H1 (cell line): ENCODE measurements at regions not wholly inside any gene's neighbourhood (a gene's known extent, or its start where the extent isn't known, plus 50 kb on each side); places are given as distances from the start of the nearest gene placed in this dataset.

Source experiments
- CTCF ChIA-PET: fragments of 300-600 bp; sonication (Branson Sonifier 250); formaldehyde crosslinking; loops from one replicate; lab custom pipeline; 2021; ENCODE audit not compliant: partially characterized antibody; lab: Charles Lee
- POLR2A ChIA-PET: fragments of 300-600 bp; sonication (Branson Sonifier 250); formaldehyde crosslinking; loops from one replicate; lab custom pipeline; 2021; ENCODE audit warnings: inconsistent platforms; ENCODE audit not compliant: partially characterized antibody; lab: Charles Lee
- DNase-seq, 2 experiments: peaks; one replicate each; pipeline versions ENCODE4 v3.0.0 to v3.0.0-alpha.2; 2010 to 2022; ENCODE audit warnings: low spot score in 2 of 2, low read depth in 1 of 2, mixed read lengths in 1 of 2
- FAIRE-seq: peaks from 2 replicates; lab custom pipeline; 2011; peaks lifted over from hg19 to GRCh38; lab: Jason Lieb, UNC
- H2AFZ ChIP-seq: 2 replicates; pipeline ENCODE4 v1.8.1; 2012; ENCODE audit warnings: low read length, inconsistent platforms
- H2AK5ac ChIP-seq: 2 replicates; pipeline ENCODE4 v1.6.1; 2013; ENCODE audit warnings: low read depth, low read length
- H2BK120ac ChIP-seq: replicated peaks from 2 replicates; pipeline ENCODE3; 2013; ENCODE audit warnings: low read depth, low read length, inconsistent platforms
- H2BK12ac ChIP-seq: 2 replicates; pipeline ENCODE4 v1.6.1; 2013; ENCODE audit warnings: low read depth, low read length
- H2BK15ac ChIP-seq: 2 replicates; pipeline ENCODE4 v1.6.1; 2013; ENCODE audit warnings: low read length
- H2BK20ac ChIP-seq: 2 replicates; pipeline ENCODE4 v1.6.1; 2013; ENCODE audit warnings: low read length
- H2BK5ac ChIP-seq: 2 replicates; pipeline ENCODE4 v1.6.1; 2013; ENCODE audit warnings: low read depth, low read length
- H3K14ac ChIP-seq: 2 replicates; pipeline ENCODE4 v1.6.1; 2013; ENCODE audit warnings: inconsistent platforms; ENCODE audit not compliant: insufficient read length
- H3K18ac ChIP-seq: 2 replicates; pipeline ENCODE4 v1.6.1; 2013; ENCODE audit warnings: low read length; ENCODE audit errors: extremely low read depth
- H3K23ac ChIP-seq: 2 replicates; pipeline ENCODE4 v1.6.1; 2013; ENCODE audit warnings: inconsistent platforms; ENCODE audit not compliant: insufficient read length
- H3K23me2 ChIP-seq: 2 replicates; pipeline ENCODE4 v1.6.1; 2013; ENCODE audit warnings: low read depth, low read length
- H3K27ac ChIP-seq: 2 replicates; pipeline ENCODE4 v1.6.1; 2011; ENCODE audit warnings: low read depth, low read length, inconsistent platforms
- H3K27me3 ChIP-seq, 4 experiments: replicated peaks in 1 of 4; 1 replicate in 1 of 4; 2 replicates in 3 of 4; pipeline versions ENCODE4 v1.6.1 to v1.8.1; 2011 to 2013; ENCODE audit warnings: low read length in 3 of 4, mild to moderate bottlenecking in 3 of 4, inconsistent platforms in 2 of 4, mixed read lengths in 2 of 4, moderate library complexity in 1 of 4; ENCODE audit not compliant: control insufficient read depth in 3 of 4, insufficient read depth in 3 of 4; ENCODE audit errors: extremely low read depth in 1 of 4
- H3K36me3 ChIP-seq, 4 experiments: 2 replicates each; pipeline versions ENCODE4 v1.6.1 to v1.8.1; 2011 to 2013; ENCODE audit warnings: mild to moderate bottlenecking in 4 of 4, low read length in 3 of 4, moderate library complexity in 2 of 4, control low read depth in 1 of 4, inconsistent platforms in 1 of 4; ENCODE audit not compliant: insufficient read depth in 4 of 4, control insufficient read depth in 2 of 4
- H3K4ac ChIP-seq: replicated peaks from 2 replicates; pipeline ENCODE3; 2013; ENCODE audit warnings: low read length, low read depth, mixed read lengths, inconsistent platforms; ENCODE audit not compliant: insufficient read length
- H3K4me1 ChIP-seq, 4 experiments: replicated peaks in 1 of 4; 1 replicate in 1 of 4; 2 replicates in 3 of 4; pipeline versions ENCODE4 v1.6.1 to v1.8.1; 2011 to 2013; ENCODE audit warnings: low read length in 3 of 4, inconsistent platforms in 2 of 4, mixed read lengths in 1 of 4; ENCODE audit not compliant: insufficient read depth in 4 of 4, control insufficient read depth in 3 of 4
- H3K4me2 ChIP-seq, 2 experiments: 2 replicates each; pipeline versions ENCODE4 v1.6.1 to v1.8.1; 2011 to 2013; ENCODE audit warnings: low read depth in 2 of 2, low read length in 2 of 2, control low read depth in 1 of 2, inconsistent platforms in 1 of 2, mild to moderate bottlenecking in 1 of 2; ENCODE audit not compliant: insufficient read depth in 1 of 2
- H3K4me3 ChIP-seq, 4 experiments: fragments of 200-600, 300-600 bp in 1 of 4; sonication (generic), shearing (Covaris generic), sonication (Bioruptor Twin) in 1 of 4; 2 replicates each; pipeline versions ENCODE4 v1.5.1 to v1.8.1; 2011 to 2016; ENCODE audit warnings: low read length in 4 of 4, low read depth in 3 of 4, control low read depth in 2 of 4, inconsistent platforms in 2 of 4, mild to moderate bottlenecking in 2 of 4, mixed read lengths in 1 of 4, moderate library complexity in 1 of 4; ENCODE audit not compliant: insufficient read depth in 2 of 4; ENCODE audit errors: extremely low read depth in 1 of 4
- H3K56ac ChIP-seq: replicated peaks from 2 replicates; pipeline ENCODE3; 2013; ENCODE audit warnings: low read depth, mild to moderate bottlenecking, mixed read lengths, low read length, inconsistent platforms; ENCODE audit not compliant: insufficient read length
- H3K79me1 ChIP-seq: 2 replicates; pipeline ENCODE4 v1.6.1; 2013; ENCODE audit warnings: low read depth, low read length, control low read depth
- H3K79me2 ChIP-seq, 2 experiments: 2 replicates each; pipeline versions ENCODE4 v1.6.1 to v1.8.1; 2012 to 2013; ENCODE audit warnings: low read length in 2 of 2, mild to moderate bottlenecking in 2 of 2, inconsistent platforms in 1 of 2; ENCODE audit not compliant: insufficient read depth in 2 of 2, control insufficient read depth in 1 of 2
- H3K9ac ChIP-seq, 4 experiments: replicated peaks in 1 of 4; 1 replicate in 1 of 4; 2 replicates in 3 of 4; pipeline versions ENCODE4 v1.6.1 to v1.8.1; 2011 to 2013; ENCODE audit warnings: low read depth in 3 of 4, low read length in 3 of 4, control low read depth in 2 of 4, mild to moderate bottlenecking in 2 of 4, moderate library complexity in 2 of 4, inconsistent platforms in 1 of 4; ENCODE audit errors: extremely low read depth in 1 of 4
- H3K9me3 ChIP-seq, 2 experiments: 2 replicates each; pipeline versions ENCODE4 v1.6.1 to v1.8.1; 2012 to 2013; ENCODE audit warnings: mild to moderate bottlenecking in 2 of 2, moderate library complexity in 2 of 2, control low read depth in 1 of 2, inconsistent platforms in 1 of 2, low read depth in 1 of 2, low read length in 1 of 2, mixed read lengths in 1 of 2; ENCODE audit not compliant: insufficient read depth in 2 of 2
- H4K20me1 ChIP-seq, 2 experiments: replicated peaks in 1 of 2; 2 replicates each; pipeline versions ENCODE3 to v1.8.1; 2011 to 2013; ENCODE audit warnings: inconsistent platforms in 2 of 2, low read length in 2 of 2, mild to moderate bottlenecking in 1 of 2; ENCODE audit not compliant: insufficient read depth in 2 of 2, control insufficient read depth in 1 of 2
- H4K5ac ChIP-seq: 2 replicates; pipeline ENCODE4 v1.6.1; 2013; ENCODE audit warnings: low read length, low read depth, mixed read lengths, inconsistent platforms; ENCODE audit not compliant: insufficient read length
- H4K8ac ChIP-seq: 2 replicates; pipeline ENCODE4 v1.8.0; 2013; ENCODE audit warnings: mild to moderate bottlenecking, moderate library complexity, low read length, inconsistent platforms; ENCODE audit not compliant: insufficient read depth; ENCODE audit errors: extremely low read depth
- H4K91ac ChIP-seq: replicated peaks from 2 replicates; pipeline ENCODE3; 2013; ENCODE audit warnings: low read length, mixed read lengths, inconsistent platforms; ENCODE audit not compliant: insufficient read length
- CHD1 ChIP-seq: IDR thresholded peaks from 2 replicates; pipeline ENCODE4 v1.6.1; 2012; ENCODE audit warnings: low read depth, low read length, improper control_type of control experiment
- HDAC2 ChIP-seq, 2 experiments: fragments of 300-600 bp in 1 of 2; sonication (generic) in 1 of 2; IDR thresholded peaks; 2 replicates each; pipeline ENCODE4 v1.6.1; 2011 to 2012; ENCODE audit warnings: low read depth in 2 of 2, low read length in 2 of 2, mild to moderate bottlenecking in 2 of 2, moderate library complexity in 2 of 2, borderline replicate concordance in 1 of 2, inconsistent platforms in 1 of 2
- WGBS, 2 experiments: shearing (Covaris generic) in 1 of 2; methylation state at CpG; one replicate each; pipeline versions ENCODE4 v1.1.6 to v1.1.7; 2013 to 2015; ENCODE audit warnings: low lambda C conversion rate in 2 of 2, mixed read lengths in 2 of 2, inconsistent platforms in 1 of 2, low coverage in 1 of 2, missing lambda C conversion rate in 1 of 2; ENCODE audit not compliant: insufficient replicate concordance in 2 of 2, insufficient coverage in 1 of 2, insufficient read length in 1 of 2; ENCODE audit errors: extremely low coverage in 1 of 2, missing lambda C conversion rate in 1 of 2; 5-methylcytosine and 5-hydroxymethylcytosine counted together

- ChIA-PET POLR2A (no interaction called here), CTCF (interaction anchor here (3.0 to 5.2 kb wide), 2 partner anchors 14 to 112 kb away, joined by 14 to 32 read pairs; no protein-coding TSS in a partner anchor)
- H4K91ac ChIP-seq = no peak overlapping the region
- no peaks in the 10 kb centered on the region for H3K4me1 ChIP-seq
- H3K23me2 ChIP-seq = no peaks in the 10 kb centered on the region; the same call in 1 of the 2 replicates
- no peak overlapping the region for H2BK15ac ChIP-seq
- no peak overlapping the region for H2AK5ac ChIP-seq
- H3K4me2 ChIP-seq = no peak overlapping the region
- H3K14ac ChIP-seq = no peak overlapping the region
- H3K4me3 ChIP-seq = no peak overlapping the region
- no peak overlapping the region; the same call in 1 of the 2 replicates for H3K27ac ChIP-seq
- H3K56ac ChIP-seq = no peak overlapping the region
- H4K8ac ChIP-seq = no peak overlapping the region
- no peaks in the 10 kb centered on the region for H4K20me1 ChIP-seq
- no peak overlapping the region for H2BK12ac ChIP-seq
- H4K5ac ChIP-seq = no peak overlapping the region
- H3K36me3 ChIP-seq = no peaks in the 10 kb centered on the region
- H3K27me3 ChIP-seq = no peaks in the 10 kb centered on the region
- no peak for TF ChIP-seq HDAC2 (IDR thresholded peaks at IDR 0.05; ENCODE audit: borderline replicate concordance in 1 of 2, low read depth in 2 of 2, low read length in 2 of 2)
- no peak for TF ChIP-seq CHD1
- FAIRE-seq (no peak), DNase-seq (no peak)
- H3K79me1 ChIP-seq = no peaks in the 10 kb centered on the region
- no peaks in the 10 kb centered on the region for H3K79me2 ChIP-seq
- H3K23ac ChIP-seq = no peak overlapping the region
- WGBS, 2 experiments = 89% methylated on average over 4 of the region's 4 CpGs; no CpG with 5 or more reads in 1 of the 2 experiments
- H3K9ac ChIP-seq = peak overlapping the region in 1 of 4 experiments; percentile 6; a peak in 1 of 7 replicates
- no peak overlapping the region for H2AFZ ChIP-seq
- no peaks in the 10 kb centered on the region for H3K9me3 ChIP-seq
- no peak overlapping the region for H2BK20ac ChIP-seq
- no peak overlapping the region for H3K4ac ChIP-seq
- no peak overlapping the region for H3K18ac ChIP-seq
- no peak overlapping the region for H2BK120ac ChIP-seq
- H2BK5ac ChIP-seq = no peak overlapping the region
Measured at GRCh38 chr2:138919120-138919747, 139.0 kb upstream of the NXPH2 start.
